HG02610 (cell line): ENCODE measurements at regions not wholly inside any gene's neighbourhood (a gene's known extent, or its start where the extent isn't known, plus 50 kb on each side); places are given as distances from the start of the nearest gene placed in this dataset.
"Not testable (repeated sequence)": the region's sequence is repeated elsewhere in the genome, so short reads cannot be mapped to it uniquely, and the experiment has no call there.

Experiments used
- ATAC-seq: cut with Tn5 transposase; IDR thresholded peaks from one replicate; pipeline ENCODE4 v1.9.1; 2021; ENCODE audit warnings: mild to moderate bottlenecking, moderate library complexity; ENCODE audit not compliant: unreplicated experiment

DNA sequence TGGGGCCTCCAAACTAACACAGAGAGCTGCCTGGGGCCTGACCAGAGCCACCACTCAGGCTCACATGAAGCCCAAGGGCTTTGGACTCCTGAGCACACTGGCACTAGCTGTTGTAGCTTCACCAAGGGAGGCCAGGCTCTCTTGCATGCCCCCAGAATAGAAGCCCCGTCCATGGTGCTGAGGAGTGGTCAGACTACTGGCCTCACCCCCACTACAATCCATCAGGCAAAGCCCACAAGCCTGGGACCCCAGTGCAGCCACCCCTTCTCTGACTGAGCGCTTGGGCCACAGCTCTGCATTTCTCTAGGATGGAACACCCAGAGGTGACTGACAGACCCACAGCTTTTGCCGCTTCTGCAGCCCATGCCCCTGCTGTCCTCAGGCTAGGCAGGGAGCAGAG lies 180.8 kb downstream of the PYDC2 start:
- ATAC-seq: no peak

GRCh38 chr3:191644291-191644690 lies 183.3 kb downstream of the PYDC2 start:
- no peak for ATAC-seq

DNA sequence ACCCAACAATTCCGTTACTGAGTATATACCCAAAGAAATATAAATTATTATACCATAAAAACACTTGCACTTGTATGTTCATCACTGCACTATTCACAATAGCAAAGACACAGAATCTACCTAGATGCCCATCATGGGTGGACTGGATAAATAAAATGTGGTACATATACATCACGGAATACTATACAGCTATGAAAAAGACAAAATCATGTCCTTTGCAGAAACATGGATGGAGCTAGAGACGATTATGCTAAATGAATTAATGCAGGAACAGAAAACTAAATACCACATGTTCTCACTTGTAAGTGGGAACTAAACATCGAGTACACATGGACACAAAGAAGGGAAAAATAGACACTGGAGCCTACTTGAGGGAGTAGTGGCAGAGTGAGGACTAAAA lies 185.3 kb downstream of the PYDC2 start:
- no peak for ATAC-seq

DNA sequence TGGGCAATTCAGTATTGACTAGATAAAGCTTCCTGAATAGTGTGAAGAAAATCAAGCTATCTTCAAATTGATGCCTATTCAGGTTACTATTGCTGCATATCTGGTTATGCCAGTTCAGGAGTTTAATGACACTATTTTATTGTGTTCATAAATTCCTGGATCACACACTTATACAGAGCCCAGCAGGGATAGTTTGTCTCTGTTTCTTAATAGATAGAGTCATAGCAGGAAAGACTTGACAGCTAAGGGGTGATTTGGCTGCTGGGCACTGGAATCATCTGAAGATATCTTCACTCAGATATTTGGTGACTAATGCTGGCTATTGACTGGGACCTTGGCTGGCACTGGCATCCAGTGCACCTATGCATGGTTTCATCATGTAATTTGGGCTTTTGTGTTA lies 187.8 kb downstream of the PYDC2 start:
- no peak for ATAC-seq

DNA sequence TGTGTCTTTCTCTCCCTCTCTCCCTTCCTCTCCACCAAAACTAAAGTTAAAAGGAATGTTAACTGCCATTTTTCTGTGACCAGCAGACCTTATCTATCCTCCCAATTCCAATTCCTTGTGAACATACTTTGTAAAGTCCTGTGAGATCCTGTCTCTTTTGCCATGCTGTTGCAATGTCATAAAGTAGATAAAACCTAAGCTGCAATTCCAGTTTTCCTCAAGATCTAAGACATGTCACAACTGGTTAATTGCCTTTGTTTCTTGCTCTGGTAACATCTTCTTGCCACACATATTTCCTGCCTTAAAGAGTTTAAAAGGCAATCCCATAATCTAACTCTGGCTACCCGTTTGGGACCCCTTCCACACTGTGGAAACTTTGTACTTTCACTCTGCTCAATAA lies 188.7 kb downstream of the PYDC2 start:
- ATAC-seq: no peak

DNA sequence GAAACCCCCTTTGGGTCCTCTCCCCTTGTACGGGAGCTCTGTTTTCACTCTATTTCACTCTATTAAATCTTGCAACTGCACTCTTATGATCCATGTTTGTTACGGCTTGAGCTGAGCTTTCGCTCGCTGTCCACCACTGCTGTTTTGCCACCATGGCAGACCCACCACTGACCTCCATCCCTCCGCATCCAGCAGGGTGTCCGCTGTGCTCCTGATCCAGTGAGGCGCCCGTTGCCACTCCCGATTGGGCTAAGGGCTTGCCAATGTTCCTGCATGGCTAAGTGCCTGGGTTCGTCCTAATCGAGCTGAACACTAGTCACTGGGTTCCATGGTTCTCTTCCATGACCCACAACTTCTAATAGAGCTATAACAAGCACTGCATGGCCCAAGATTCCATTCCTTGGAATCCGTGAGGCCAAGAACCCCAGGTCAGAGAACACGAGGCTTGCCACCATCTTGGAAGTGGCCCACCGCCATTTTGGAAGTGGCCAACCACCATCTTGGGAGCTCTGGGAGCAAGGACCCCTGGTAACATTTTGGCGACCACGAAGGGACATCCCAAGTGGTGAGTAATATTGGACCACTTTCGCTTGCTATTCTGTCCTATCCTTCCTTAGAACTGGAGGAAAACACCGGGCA lies 197.9 kb downstream of the PYDC2 start:
- not testable (repeated sequence) for ATAC-seq

DNA sequence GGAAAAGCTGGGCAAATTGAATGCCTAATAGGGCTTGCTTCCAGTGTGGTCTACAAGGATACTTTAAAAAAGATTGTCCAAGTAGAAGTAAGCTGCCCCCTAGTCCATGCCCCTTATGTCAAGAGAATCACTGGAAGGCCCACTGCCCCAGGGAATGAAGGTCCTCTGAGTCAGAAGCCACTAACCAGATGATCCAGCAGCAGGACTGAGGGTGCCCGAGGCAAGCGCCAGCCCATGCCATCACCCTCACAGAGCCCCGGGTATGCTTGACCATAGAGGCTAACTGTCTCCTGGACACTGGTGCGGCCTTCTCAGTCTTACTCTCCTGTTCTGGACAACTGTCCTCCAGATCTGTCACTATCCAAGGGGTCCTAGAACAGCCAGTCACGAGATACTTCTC lies 201.2 kb downstream of the PYDC2 start:
- not testable (repeated sequence) for ATAC-seq

- no peak for ATAC-seq
Measured at GRCh38 chr3:191680989-191681597, 220.1 kb downstream of the PYDC2 start.

GRCh38 chr3:191682961-191683360 lies 222.0 kb downstream of the PYDC2 start:
- ATAC-seq: no peak

DNA sequence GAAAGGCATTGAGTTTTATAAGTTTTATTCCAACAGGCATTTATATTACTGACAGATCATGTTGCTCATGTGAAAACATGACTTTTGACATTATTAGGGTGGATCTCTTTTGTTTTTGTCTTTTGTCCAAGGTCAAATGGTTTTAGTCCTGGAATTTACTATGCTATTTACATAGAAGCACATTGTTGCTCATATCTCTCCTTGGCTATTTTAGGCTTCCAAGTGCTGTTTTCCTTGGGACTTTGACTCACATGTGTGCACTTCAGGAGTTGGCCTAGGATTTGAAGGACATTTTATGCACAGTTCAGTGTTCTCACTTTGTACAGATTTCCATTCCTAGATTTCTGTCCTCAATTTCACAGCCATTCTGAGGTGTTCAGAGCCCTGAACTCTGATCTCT lies 225.7 kb downstream of the PYDC2 start:
- no peak for ATAC-seq

DNA sequence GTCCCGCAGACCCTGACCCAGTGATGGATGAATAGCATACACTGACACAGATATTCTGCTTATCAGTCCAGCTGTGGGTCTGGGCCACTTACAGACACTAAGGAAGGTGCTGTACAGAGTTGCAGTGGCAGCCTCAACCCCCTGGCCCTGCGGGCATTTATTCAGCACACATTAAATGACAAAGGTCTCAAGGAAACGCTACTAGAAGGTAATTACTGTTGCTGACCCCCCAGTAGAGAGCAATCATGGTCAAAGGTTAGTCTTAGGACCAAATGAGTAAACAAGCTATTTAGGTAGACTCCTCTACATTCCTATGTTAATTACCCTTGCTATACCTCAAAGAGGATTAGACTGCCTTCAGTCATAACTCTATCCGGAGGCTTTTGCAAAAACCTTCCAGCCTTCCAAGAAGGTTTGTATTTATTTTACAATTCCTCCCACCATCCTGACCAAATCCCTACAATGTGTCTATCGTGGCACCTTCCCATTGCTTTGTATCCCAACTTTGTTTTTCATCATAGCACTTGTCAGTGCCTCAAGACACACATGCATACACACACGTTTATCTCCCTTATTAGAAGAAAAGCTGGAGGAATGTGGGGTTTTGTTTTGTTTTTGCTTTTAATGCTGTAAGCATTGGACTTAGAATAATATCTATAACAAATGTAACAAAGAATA lies 227.9 kb downstream of the PYDC2 start:
- no peak for ATAC-seq

DNA sequence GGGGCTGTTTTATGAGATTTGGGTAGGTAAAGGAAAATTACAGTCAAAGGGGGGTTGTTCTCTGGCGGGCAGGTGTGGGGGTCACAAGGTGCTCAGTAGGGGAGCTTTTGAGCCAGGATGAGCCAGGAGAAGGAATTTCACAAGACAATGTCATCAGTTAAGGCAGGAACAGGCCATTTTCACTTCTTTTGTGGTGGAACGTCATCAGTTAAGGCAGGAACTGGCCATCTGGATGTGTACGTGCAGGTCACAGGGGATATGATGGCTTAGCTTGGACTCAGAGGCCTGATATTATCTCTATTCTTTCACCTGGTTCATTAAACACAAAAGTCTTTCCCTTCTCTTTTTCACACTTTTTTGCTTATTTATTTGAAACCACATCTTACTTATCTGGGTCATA lies 230.2 kb downstream of the PYDC2 start:
- ATAC-seq: not testable (repeated sequence)

- no peak for ATAC-seq
Measured at GRCh38 chr3:191695131-191695814, 234.3 kb downstream of the PYDC2 start.

DNA sequence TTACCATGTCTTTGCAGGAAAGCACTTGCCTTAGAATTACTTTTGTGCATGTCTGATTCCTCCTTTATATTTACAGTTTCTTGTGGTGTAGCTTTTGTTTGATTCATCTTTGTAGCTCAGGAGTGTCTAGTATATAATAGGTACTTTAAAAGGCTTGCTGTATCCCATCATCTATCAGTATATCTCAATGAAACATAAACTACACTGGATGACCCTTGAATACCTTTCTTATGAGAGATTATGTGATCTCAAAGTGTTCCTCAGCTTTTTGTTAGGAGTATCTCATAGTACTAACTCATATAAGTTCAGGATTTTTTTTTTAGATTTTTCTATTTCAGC lies 234.8 kb downstream of the PYDC2 start:
- no peak for ATAC-seq

DNA sequence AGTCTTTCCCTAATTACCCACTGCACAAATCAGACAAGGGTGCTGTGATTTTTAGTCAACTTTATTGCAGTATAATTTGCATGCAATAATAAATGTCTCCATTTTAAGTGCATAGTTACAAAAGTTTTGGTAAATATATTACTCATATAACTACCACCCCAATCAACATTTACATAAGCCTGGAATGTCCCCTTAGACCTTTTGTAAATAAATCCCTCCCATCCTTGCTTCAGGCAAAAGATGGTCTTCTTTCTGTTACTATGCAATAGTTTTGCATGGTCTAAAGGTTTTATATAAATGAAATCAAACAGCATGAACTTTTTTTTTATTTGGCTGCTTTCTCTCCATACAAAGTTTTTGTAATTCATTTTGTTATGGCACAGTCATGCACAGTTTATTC lies 235.4 kb downstream of the PYDC2 start:
- no peak for ATAC-seq

GRCh38 chr3:191699546-191699945 lies 238.6 kb downstream of the PYDC2 start:
- no peak for ATAC-seq

- no peak for ATAC-seq
Measured at GRCh38 chr3:191702121-191702520, 241.2 kb downstream of the PYDC2 start.

DNA sequence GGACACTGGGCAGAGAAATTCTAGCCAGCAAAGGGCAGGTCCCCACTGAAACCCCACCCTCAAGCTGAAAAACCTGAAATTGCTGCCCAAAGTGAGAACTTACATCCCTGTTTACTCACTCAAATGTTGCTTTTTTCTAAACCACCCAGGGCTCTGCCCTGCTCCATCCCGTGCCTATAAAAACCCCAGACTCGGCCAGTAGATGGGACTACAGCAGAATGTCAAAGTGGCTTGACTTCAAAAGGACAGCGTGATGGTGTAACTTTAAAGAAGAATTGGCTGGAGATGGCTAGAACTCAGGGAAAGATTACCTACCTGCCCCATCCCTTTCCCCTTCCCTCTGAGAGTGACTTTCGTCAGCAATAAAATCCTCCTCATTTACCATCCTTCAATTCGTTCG lies 246.9 kb downstream of the PYDC2 start:
- no peak for ATAC-seq

DNA sequence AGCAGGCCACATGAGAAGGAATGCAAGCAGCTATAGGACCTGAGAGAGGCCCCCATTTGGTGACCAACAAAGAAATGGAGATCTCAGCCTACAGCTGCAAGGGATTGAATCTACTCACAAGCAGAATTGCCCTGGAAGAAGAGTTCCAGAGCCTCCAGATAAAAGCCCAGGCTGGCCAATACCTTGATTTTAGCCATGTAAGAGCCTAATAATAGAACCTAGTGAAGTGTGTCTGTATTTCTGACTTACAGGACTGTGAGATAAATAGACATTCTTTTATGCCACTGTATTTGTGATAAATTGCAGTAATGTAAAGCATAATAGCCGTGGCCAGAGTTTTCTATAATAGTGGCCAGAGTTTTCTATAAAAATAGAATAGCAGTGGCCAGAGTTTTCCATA lies 254.6 kb downstream of the PYDC2 start:
- no peak for ATAC-seq

DNA sequence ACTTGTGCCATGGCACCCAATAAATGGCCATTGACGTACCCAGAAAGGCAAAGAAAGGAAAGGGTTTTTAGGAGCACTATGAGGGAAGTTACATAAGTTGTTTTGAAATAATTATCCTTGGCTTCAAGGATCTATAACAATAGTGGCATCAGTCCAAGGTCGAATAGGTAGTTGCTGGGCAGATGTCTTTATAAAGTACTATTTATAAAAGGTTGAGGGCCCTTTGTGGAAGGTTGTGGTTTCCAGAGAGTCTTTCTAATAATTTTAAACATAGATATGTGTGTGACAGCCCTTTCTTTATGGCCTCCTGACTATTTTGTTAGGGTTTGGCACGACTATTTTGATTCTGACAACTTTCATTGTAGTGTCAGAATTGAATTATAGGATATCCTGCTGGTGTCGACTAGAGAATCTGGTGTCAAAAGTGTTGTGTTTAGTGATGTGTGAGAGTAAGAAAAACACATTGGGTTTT lies 260.5 kb downstream of the PYDC2 start:
- no peak for ATAC-seq

DNA sequence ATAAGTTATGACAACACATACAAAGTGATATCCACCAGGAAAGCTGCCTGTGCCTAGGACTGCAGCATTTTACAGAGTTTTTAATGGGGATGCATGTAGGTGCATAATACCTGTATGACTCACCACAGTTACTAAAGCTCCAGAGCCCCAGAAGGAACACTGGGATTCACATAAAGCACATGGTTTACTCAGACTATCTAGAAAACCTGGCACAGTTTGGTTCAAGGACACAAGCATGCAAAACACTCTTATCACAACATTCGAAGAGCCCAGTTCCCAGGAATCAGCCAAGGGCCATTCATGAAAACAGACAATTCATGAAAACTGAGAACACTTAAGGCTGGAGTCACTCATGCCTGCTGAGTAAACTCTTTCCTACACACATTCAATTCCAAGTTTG lies 261.0 kb downstream of the PYDC2 start:
- no peak for ATAC-seq

DNA sequence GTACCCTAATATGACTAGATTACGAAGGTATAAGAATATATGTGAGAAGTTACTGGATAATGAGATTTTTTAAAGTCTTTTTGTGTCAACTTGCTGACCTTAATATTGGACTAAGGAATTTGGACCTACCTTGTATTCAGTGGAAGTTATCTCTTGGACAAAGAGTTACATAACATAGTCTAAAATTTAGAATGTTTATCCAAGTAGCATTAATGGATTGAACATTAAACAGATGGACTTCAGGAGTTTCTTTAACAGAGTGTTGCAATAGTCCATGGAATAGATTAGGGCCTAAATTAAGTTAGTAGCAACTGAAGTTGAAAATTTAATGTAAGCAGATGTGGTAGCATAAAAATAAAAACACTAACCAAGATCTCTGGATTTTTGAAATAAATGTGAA lies 266.4 kb downstream of the PYDC2 start:
- no peak for ATAC-seq
